ENCODE measurements at regions not wholly inside any gene's neighbourhood (a gene's known extent, or its start where the extent isn't known, plus 50 kb on each side); places are given as distances from the start of the nearest gene placed in this dataset.

DNA sequence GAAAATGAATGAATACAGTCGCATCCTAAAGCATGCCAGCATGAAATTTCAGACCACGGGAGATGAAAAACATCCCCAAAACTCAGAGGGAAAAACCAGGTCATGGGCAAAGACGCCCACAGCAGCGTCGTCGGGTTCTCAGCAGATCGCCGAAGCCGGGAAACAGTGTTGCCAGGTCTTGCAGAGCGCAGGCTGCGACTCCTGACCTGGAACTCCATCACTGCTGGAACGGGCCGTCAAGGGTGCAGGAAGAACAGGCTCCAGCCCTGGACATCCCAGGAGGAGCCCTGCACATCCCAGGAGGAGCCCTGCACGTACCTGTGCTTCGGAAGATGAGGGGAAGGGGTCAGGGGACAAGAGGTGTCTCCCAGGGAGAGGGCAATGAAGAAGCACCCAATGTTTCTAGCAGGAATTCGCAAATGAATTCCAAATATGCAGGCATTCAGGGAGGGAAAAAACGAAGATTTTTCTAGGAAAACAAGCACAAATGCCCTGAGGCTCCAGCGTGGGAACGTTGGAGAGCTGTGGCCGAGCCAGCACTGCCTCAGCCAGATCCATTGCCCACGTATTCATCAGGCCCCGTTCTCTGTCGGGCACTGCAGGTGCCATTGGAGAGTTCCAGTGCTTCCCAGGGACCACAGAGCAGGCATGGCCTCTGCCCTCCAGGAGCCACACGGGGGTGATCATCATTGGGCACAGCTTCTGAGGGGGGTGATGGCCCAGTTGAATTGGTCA lies 1110.4 kb downstream of the BRD1 start:
- TF ChIP-seq, protein P1, sequence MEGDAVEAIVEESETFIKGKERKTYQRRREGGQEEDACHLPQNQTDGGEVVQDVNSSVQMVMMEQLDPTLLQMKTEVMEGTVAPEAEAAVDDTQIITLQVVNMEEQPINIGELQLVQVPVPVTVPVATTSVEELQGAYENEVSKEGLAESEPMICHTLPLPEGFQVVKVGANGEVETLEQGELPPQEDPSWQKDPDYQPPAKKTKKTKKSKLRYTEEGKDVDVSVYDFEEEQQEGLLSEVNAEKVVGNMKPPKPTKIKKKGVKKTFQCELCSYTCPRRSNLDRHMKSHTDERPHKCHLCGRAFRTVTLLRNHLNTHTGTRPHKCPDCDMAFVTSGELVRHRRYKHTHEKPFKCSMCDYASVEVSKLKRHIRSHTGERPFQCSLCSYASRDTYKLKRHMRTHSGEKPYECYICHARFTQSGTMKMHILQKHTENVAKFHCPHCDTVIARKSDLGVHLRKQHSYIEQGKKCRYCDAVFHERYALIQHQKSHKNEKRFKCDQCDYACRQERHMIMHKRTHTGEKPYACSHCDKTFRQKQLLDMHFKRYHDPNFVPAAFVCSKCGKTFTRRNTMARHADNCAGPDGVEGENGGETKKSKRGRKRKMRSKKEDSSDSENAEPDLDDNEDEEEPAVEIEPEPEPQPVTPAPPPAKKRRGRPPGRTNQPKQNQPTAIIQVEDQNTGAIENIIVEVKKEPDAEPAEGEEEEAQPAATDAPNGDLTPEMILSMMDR (conservative IDR thresholded peaks at IDR 0.05; ENCODE audit: low read depth, low read length): no peak
- TF ChIP-seq EZH2 (IDR thresholded peaks at IDR 0.05; ENCODE audit: low read length, unreplicated experiment): no peak
- no peak for TF ChIP-seq EZH2phosphoT487 (IDR thresholded peaks at IDR 0.05; ENCODE audit: borderline replicate concordance, low read length)

All from PC-3 (cell line).